Endodermal cell (in vitro differentiated cells): ENCODE measurements at regions not wholly inside any gene's neighbourhood (a gene's known extent, or its start where the extent isn't known, plus 50 kb on each side); places are given as distances from the start of the nearest gene placed in this dataset.
"Not testable (repeated sequence)": the region's sequence is repeated elsewhere in the genome, so short reads cannot be mapped to it uniquely, and the experiment has no call there.

ENCODE experiments used
- DNase-seq: peaks from one replicate; pipeline ENCODE4 v3.0.0-alpha.2; 2017
- H3K27ac ChIP-seq: 2 replicates; pipeline ENCODE4 v1.5.1; 2013; ENCODE audit warnings: mild to moderate bottlenecking, low read depth, low read length, moderate library complexity
- H3K27me3 ChIP-seq: 2 replicates; pipeline ENCODE4 v1.6.1; 2013; ENCODE audit warnings: mild to moderate bottlenecking, low read length, moderate library complexity; ENCODE audit not compliant: insufficient read depth, control insufficient read depth, poor library complexity, severe bottlenecking
- H3K36me3 ChIP-seq: 2 replicates; pipeline ENCODE4 v1.7.0; 2013; ENCODE audit warnings: mild to moderate bottlenecking, low read length, moderate library complexity; ENCODE audit not compliant: control insufficient read depth, insufficient read depth
- H3K4me1 ChIP-seq: one replicate; pipeline ENCODE4 v1.7.0; 2013; ENCODE audit warnings: low read length; ENCODE audit not compliant: control insufficient read depth, insufficient read depth
- H3K4me3 ChIP-seq: 2 replicates; pipeline ENCODE4 v1.5.1; 2013; ENCODE audit warnings: mild to moderate bottlenecking, low read length, moderate library complexity
- H3K9ac ChIP-seq: 2 replicates; pipeline ENCODE4 v1.6.1; 2013; ENCODE audit warnings: mild to moderate bottlenecking, low read length, moderate library complexity; ENCODE audit not compliant: poor library complexity, severe bottlenecking; ENCODE audit errors: extremely low read depth
- H3K9me3 ChIP-seq: 2 replicates; pipeline ENCODE4 v1.6.1; 2013; ENCODE audit warnings: mild to moderate bottlenecking, low read length, moderate library complexity; ENCODE audit not compliant: control insufficient read depth
- H3K27ac Mint-ChIP-seq: 2 replicates; pipeline ENCODE4 v1.8.0; 2020; ENCODE audit warnings: mixed read lengths
- H3K27me3 Mint-ChIP-seq: 2 replicates; pipeline ENCODE4 v1.8.0; 2021; ENCODE audit warnings: mild to moderate bottlenecking, mixed read lengths; ENCODE audit not compliant: insufficient read depth
- H3K36me3 Mint-ChIP-seq: 2 replicates; pipeline ENCODE4 v1.8.0; 2020; ENCODE audit warnings: low read depth, mixed read lengths
- H3K4me1 Mint-ChIP-seq: 2 replicates; pipeline ENCODE4 v1.8.0; 2020; ENCODE audit warnings: mixed read lengths
- H3K4me3 Mint-ChIP-seq: 2 replicates; pipeline ENCODE4 v1.8.0; 2020; ENCODE audit warnings: mild to moderate bottlenecking, moderate library complexity, mixed read lengths
- H3K9me3 Mint-ChIP-seq: 2 replicates; pipeline ENCODE4 v1.8.0; 2020; ENCODE audit warnings: mild to moderate bottlenecking, mixed read lengths
- WGBS, 2 experiments: methylation state at CpG; one replicate each; pipeline versions ENCODE4 v1.1.5 to v1.1.7; 2013; ENCODE audit warnings: missing lambda C conversion rate in 2 of 2, mixed read lengths in 1 of 2; ENCODE audit not compliant: insufficient coverage in 1 of 2, insufficient read length in 1 of 2; 5-methylcytosine and 5-hydroxymethylcytosine counted together
- TF ChIP-seq, protein P1 (sequence below): fragments of 200-600 bp; sonication (generic); conservative IDR thresholded peaks from 2 replicates; pipeline ENCODE4 v1.5.0; 2021; ENCODE audit warnings: antibody characterized with exemption, mild to moderate bottlenecking

DNA sequence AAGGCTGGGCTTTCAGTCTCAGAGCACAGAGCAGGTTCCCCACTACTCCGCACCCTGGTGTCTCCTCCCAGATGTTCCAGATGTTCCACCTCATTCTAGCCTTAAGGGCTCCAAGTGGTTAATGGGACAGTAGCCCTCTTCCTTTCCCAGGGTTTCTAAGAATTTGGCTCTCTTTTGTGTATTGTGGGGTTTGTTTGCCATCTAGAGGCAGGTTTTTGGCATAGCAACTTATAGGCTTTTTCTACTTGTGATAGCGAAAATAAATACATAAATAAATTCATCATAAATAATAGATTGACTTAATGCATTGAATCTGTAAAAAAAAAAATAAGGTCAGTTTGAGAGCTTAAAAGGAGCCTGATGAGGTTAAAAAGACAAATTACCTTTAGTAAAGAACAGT, 86.1 kb upstream of the XKR3 start:
- H3K9me3 ChIP-seq, result peaks cover 23% of the 10 kb centered on the region
- not testable (repeated sequence) for H3K4me3 ChIP-seq, H3K4me1 ChIP-seq, H3K27me3 ChIP-seq, H3K27ac ChIP-seq, H3K27ac Mint-ChIP-seq, DNase-seq, H3K36me3 ChIP-seq, H3K4me1 Mint-ChIP-seq, H3K9me3 Mint-ChIP-seq, H3K36me3 Mint-ChIP-seq, H3K4me3 Mint-ChIP-seq, H3K9ac ChIP-seq
- TF ChIP-seq, protein P1, sequence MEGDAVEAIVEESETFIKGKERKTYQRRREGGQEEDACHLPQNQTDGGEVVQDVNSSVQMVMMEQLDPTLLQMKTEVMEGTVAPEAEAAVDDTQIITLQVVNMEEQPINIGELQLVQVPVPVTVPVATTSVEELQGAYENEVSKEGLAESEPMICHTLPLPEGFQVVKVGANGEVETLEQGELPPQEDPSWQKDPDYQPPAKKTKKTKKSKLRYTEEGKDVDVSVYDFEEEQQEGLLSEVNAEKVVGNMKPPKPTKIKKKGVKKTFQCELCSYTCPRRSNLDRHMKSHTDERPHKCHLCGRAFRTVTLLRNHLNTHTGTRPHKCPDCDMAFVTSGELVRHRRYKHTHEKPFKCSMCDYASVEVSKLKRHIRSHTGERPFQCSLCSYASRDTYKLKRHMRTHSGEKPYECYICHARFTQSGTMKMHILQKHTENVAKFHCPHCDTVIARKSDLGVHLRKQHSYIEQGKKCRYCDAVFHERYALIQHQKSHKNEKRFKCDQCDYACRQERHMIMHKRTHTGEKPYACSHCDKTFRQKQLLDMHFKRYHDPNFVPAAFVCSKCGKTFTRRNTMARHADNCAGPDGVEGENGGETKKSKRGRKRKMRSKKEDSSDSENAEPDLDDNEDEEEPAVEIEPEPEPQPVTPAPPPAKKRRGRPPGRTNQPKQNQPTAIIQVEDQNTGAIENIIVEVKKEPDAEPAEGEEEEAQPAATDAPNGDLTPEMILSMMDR, result peak; percentile 64
- H3K27me3 Mint-ChIP-seq, result peaks cover 49% of the 10 kb centered on the region
- WGBS, 2 experiments, result 50% methylated on average over 1 of the region's 2 CpGs; no CpG with 5 or more reads in 1 of the 2 experiments

DNA sequence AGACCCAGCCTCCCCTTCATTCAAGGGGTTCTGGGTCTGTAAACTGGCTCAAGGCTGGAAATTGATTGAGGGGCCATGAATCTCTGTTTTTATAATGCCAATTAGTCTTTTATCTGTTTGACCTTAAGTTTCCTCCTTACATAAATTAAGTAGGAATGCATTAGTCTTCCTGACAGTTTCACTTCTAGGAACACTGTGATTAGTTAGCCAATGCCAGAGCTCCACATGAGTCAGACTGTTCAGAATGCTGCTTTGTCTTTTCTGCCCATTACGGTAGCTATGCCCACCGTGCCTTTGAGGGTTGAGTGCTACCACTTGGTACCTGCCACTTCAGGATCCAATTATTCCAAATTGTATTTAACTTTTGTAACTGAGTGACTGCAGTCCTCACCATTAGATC, 76.8 kb upstream of the XKR3 start:
- not testable (repeated sequence) for H3K27ac Mint-ChIP-seq, H3K4me1 ChIP-seq, H3K36me3 ChIP-seq, DNase-seq, H3K4me3 Mint-ChIP-seq, H3K27me3 ChIP-seq, H3K36me3 Mint-ChIP-seq, H3K27me3 Mint-ChIP-seq, H3K9me3 ChIP-seq, H3K4me3 ChIP-seq, H3K9ac ChIP-seq, H3K9me3 Mint-ChIP-seq, H3K27ac ChIP-seq, H3K4me1 Mint-ChIP-seq
- WGBS, 2 experiments, result 82 to 90% methylated on average over 2 of the region's 2 CpGs

DNA sequence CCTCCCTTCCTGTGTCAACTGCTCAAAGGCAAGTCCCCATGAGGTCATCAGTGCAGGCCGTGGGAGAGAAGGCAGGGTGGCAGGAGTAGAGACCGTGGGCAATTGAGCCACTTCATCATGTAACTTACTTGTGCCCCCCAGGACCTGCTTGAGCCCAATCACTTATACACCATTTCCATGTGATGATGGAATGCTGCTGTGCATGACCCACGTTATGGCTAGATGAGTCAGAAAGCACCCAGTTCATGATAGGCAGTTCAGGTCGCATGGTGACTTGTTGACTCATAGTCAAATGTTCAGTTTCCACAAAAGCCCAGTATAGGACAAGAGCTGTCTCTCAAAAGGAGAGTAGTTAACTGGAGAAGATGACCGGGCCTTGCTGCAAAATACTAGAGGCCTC, 76.4 kb upstream of the XKR3 start:
- not testable (repeated sequence) for H3K9me3 ChIP-seq, H3K27ac ChIP-seq, H3K36me3 ChIP-seq, H3K9ac ChIP-seq, H3K27ac Mint-ChIP-seq, H3K4me3 ChIP-seq, H3K9me3 Mint-ChIP-seq, H3K27me3 ChIP-seq, H3K4me1 ChIP-seq, H3K27me3 Mint-ChIP-seq, H3K36me3 Mint-ChIP-seq, H3K4me1 Mint-ChIP-seq, H3K4me3 Mint-ChIP-seq, DNase-seq
- 63% methylated on average over 3 of the region's 5 CpGs; no CpG with 5 or more reads in 1 of the 2 experiments for WGBS, 2 experiments

DNA sequence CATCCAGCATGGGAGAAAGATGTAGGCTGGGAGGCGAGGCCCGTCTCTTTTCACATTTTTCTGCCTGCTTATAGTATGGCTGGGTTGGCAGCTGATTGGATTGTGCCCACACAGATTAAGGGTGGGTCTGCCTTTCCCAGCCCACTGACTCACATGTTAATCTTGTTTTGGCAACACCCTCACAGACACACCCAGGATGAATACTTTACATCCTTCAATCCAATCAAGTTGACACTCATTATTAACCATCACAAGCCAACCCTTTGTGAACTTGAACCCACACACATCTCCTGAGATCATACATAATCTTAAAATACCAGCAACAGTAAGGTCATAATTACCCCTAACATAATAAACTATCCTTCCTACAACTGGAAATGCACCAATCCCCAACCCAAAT, 74.1 kb upstream of the XKR3 start:
- not testable (repeated sequence) for H3K4me3 ChIP-seq, H3K4me3 Mint-ChIP-seq, H3K36me3 Mint-ChIP-seq, DNase-seq, H3K9me3 ChIP-seq, H3K36me3 ChIP-seq, H3K9me3 Mint-ChIP-seq, H3K27ac Mint-ChIP-seq, H3K4me1 ChIP-seq, H3K4me1 Mint-ChIP-seq, H3K27ac ChIP-seq, H3K27me3 Mint-ChIP-seq, H3K27me3 ChIP-seq, H3K9ac ChIP-seq
- no CpG with 5 or more reads among the region's 2 CpGs for WGBS, 2 experiments

DNA sequence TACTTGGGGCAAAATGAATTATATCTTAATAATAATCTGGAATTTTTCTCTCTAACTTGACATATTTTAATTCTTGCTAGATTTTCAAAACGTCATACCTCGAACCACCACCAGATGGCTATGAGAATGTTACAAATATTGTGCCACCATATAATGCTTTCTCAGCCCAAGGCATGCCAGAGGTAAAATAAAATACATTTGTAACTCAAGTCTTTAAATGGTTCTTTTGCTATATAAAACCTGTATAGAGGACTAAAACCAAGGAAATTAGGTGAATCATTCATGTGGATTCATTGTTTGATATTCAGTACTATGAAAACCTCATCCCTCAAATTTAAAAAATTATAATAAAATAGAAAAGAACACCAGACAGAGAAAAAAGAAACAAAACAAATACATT, 72.2 kb upstream of the XKR3 start:
- H3K9ac ChIP-seq, H3K36me3 ChIP-seq, H3K9me3 Mint-ChIP-seq, H3K4me1 Mint-ChIP-seq, H3K27me3 Mint-ChIP-seq, H3K4me3 Mint-ChIP-seq, DNase-seq, H3K9me3 ChIP-seq, H3K27me3 ChIP-seq, H3K4me3 ChIP-seq, H3K36me3 Mint-ChIP-seq, H3K27ac ChIP-seq, H3K4me1 ChIP-seq, H3K27ac Mint-ChIP-seq: not testable (repeated sequence)
- WGBS, 2 experiments, result no CpG with 5 or more reads among the region's 2 CpGs
